T-cell (primary cell): ENCODE measurements at regions not wholly inside any gene's neighbourhood (a gene's known extent, or its start where the extent isn't known, plus 50 kb on each side); places are given as distances from the start of the nearest gene placed in this dataset.

Source experiments
- ATAC-seq, 4 experiments: fragments of 200-7000 bp in 3 of 4; fragments of 150-1000 bp in 1 of 4; cut with Tn5 transposase; replicated peaks in 1 of 4; 1 replicate in 3 of 4; 2 replicates in 1 of 4; pipeline ENCODE4 v1.10.0; 2021; ENCODE audit warnings: moderate library complexity in 3 of 4, mild to moderate bottlenecking in 2 of 4, moderate number of reproducible peaks in 1 of 4
- CTCF ChIA-PET, 2 donors: fragments of 300-600 bp; sonication (Branson Sonifier 250); formaldehyde crosslinking; loops; one replicate each; lab custom pipeline; 2022; ENCODE audit warnings: antibody characterized with exemption in 2 of 2; lab: Charles Lee
- POLR2A ChIA-PET, 2 donors: fragments of 300-600 bp; sonication (Branson Sonifier 250); formaldehyde crosslinking; loops; one replicate each; lab custom pipeline; 2022; ENCODE audit warnings: antibody characterized with exemption in 2 of 2; lab: Charles Lee
- DNase-seq, 35 experiments: peaks; one replicate each; pipeline versions ENCODE4 v3.0.0 to v3.0.0-alpha.2; 2013 to 2023
- H3K27ac ChIP-seq: one replicate; pipeline ENCODE4 v1.5.1; 2013; ENCODE audit warnings: low read length
- H3K27me3 ChIP-seq, 2 experiments: replicated peaks in 1 of 2; 1 replicate in 1 of 2; 2 replicates in 1 of 2; pipeline versions ENCODE4 v1.6.1 to v1.7.0; 2013; ENCODE audit warnings: low read length in 1 of 2, mixed read lengths in 1 of 2; ENCODE audit not compliant: control insufficient read depth in 2 of 2, insufficient read depth in 2 of 2; ENCODE audit errors: extremely low read depth in 1 of 2
- H3K36me3 ChIP-seq, 2 donors: 1 replicate in 1 of 2; 2 replicates in 1 of 2; pipeline versions ENCODE4 v1.6.1 to v1.7.0; 2013; ENCODE audit warnings: low read length in 1 of 2; ENCODE audit not compliant: control insufficient read depth in 2 of 2, insufficient read depth in 1 of 2; ENCODE audit errors: extremely low read depth in 1 of 2
- H3K4me1 ChIP-seq, 2 experiments: 1 replicate in 1 of 2; 2 replicates in 1 of 2; pipeline versions ENCODE4 v1.6.1 to v1.7.0; 2013; ENCODE audit warnings: low read length in 2 of 2, mixed read lengths in 1 of 2; ENCODE audit not compliant: insufficient read depth in 2 of 2, control insufficient read depth in 1 of 2; ENCODE audit errors: extremely low read depth in 1 of 2
- H3K4me3 ChIP-seq, 2 donors: 1 replicate in 1 of 2; 2 replicates in 1 of 2; pipeline versions ENCODE4 v1.5.1 to v1.7.0; 2013; ENCODE audit warnings: mild to moderate bottlenecking in 2 of 2, low read length in 1 of 2, moderate library complexity in 1 of 2; ENCODE audit not compliant: control insufficient read depth in 1 of 2; ENCODE audit errors: extremely low read depth in 1 of 2
- H3K9me3 ChIP-seq: 2 replicates; pipeline ENCODE4 v1.7.0; 2013
- H3K27ac Mint-ChIP-seq, 2 donors: one replicate each; pipeline ENCODE4 v1.8.0; 2020 to 2021; ENCODE audit warnings: mild to moderate bottlenecking in 2 of 2, mixed read lengths in 2 of 2
- H3K27me3 Mint-ChIP-seq, 2 donors: one replicate each; pipeline ENCODE4 v1.8.0; 2021 to 2022; ENCODE audit warnings: mixed read lengths in 2 of 2
- H3K36me3 Mint-ChIP-seq: one replicate; pipeline ENCODE4 v1.8.0; 2021; ENCODE audit warnings: mixed read lengths
- H3K4me1 Mint-ChIP-seq, 3 donors: one replicate each; pipeline ENCODE4 v1.8.0; 2020 to 2022; ENCODE audit warnings: mixed read lengths in 3 of 3, mild to moderate bottlenecking in 1 of 3
- H3K4me3 Mint-ChIP-seq, 3 donors: one replicate each; pipeline ENCODE4 v1.8.0; 2020 to 2022; ENCODE audit warnings: mild to moderate bottlenecking in 3 of 3, mixed read lengths in 3 of 3, moderate library complexity in 3 of 3
- H3K9me3 Mint-ChIP-seq, 3 donors: one replicate each; pipeline ENCODE4 v1.8.0; 2020 to 2022; ENCODE audit warnings: mixed read lengths in 3 of 3
- WGBS: methylation state at CpG from one replicate; pipeline ENCODE4 v1.1.5; 2013; ENCODE audit warnings: missing lambda C conversion rate; ENCODE audit not compliant: insufficient coverage; 5-methylcytosine and 5-hydroxymethylcytosine counted together

DNA sequence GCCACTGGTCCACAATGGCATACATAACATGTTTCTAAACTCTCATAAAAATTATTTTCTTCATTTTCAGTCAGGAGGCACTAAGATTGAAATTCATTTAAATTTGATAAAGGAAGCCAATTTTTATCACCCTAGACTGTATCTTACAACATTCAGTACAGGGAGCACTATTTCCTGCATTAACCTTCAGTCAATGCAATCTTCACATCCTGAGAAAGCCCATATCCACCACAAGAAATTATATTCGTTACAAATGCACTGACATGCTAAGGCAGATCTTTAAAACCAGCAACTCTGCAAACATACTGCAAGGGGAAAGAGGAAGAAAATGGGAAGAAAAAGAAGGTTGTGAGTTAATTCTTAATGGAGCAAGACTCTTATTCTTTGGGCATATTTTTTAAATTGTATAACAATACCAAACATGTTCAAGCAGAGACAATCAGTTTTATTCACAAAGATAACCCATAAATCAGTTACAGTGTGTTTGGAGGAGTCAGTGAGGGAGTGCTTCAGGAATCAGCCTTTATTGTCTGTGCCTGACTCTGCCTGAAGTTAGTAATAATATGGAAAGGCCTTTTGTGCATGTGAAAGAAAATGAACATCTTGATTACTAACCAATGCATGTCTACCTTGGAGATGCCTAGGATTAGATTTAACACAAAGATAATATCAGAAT is 370.1 kb downstream of the FBXO15 start:
- H3K36me3 Mint-ChIP-seq = no peaks in the 10 kb centered on the region

GRCh38 chr18:73774811-73775509 is 372.7 kb downstream of the FBXO15 start:
- no peak overlapping the region for H3K4me3 Mint-ChIP-seq
- Histone ChIP-seq H3K9me3 (no peaks in the 10 kb centered on the region), H3K4me3 (no peak overlapping the region), H3K27me3 (no peaks in the 10 kb centered on the region), H3K36me3 (no peaks in the 10 kb centered on the region), H3K4me1 (no peaks in the 10 kb centered on the region), H3K27ac (no peak overlapping the region)
- DNase-seq = no peak
- ChIA-PET CTCF (no interaction called here), POLR2A (no interaction called here)
- H3K27me3 Mint-ChIP-seq = peaks cover 0 to 4% of the 10 kb centered on the region in 2 donors
- ATAC-seq = no peak
- H3K4me1 Mint-ChIP-seq = no peaks in the 10 kb centered on the region
- no peak overlapping the region for H3K27ac Mint-ChIP-seq
- H3K36me3 Mint-ChIP-seq = no peaks in the 10 kb centered on the region
- no peaks in the 10 kb centered on the region for H3K9me3 Mint-ChIP-seq
- 81% methylated on average over 8 of the region's 17 CpGs for WGBS

More for the DNA sequence above, 370.1 kb downstream of the FBXO15 start:
- no peak overlapping the region for H3K4me3 Mint-ChIP-seq
- POLR2A ChIA-PET = no interaction called here
- H3K36me3 ChIP-seq = no peaks in the 10 kb centered on the region
- DNase-seq (no peak), ATAC-seq (no peak)
- H3K27ac ChIP-seq = no peak overlapping the region
- whole genome bisulfite sequencing = no CpG with 5 or more reads among the region's 1 CpG
- peaks cover 0 to 4% of the 10 kb centered on the region in 2 donors for H3K27me3 Mint-ChIP-seq
- CTCF ChIA-PET = no interaction called here
- H3K27me3 ChIP-seq = no peaks in the 10 kb centered on the region
- no peaks in the 10 kb centered on the region for H3K4me1 ChIP-seq
- H3K9me3 Mint-ChIP-seq = no peaks in the 10 kb centered on the region
- no peak overlapping the region for H3K27ac Mint-ChIP-seq
- H3K9me3 ChIP-seq = no peaks in the 10 kb centered on the region
- H3K4me3 ChIP-seq = no peak overlapping the region
- H3K4me1 Mint-ChIP-seq = no peaks in the 10 kb centered on the region

GRCh38 chr18:73768043-73768442 is 379.6 kb downstream of the FBXO15 start:
- H3K9me3 Mint-ChIP-seq = no peaks in the 10 kb centered on the region
- no peak overlapping the region for H3K27ac ChIP-seq
- no peaks in the 10 kb centered on the region for H3K36me3 ChIP-seq
- no peak overlapping the region for H3K4me3 ChIP-seq
- no peaks in the 10 kb centered on the region for H3K36me3 Mint-ChIP-seq
- ChIA-PET CTCF (no interaction called here), POLR2A (no interaction called here)
- no peaks in the 10 kb centered on the region for H3K4me1 Mint-ChIP-seq
- no peaks in the 10 kb centered on the region for H3K9me3 ChIP-seq
- no peak for ATAC-seq
- H3K27me3 Mint-ChIP-seq = peaks cover 2 to 10% of the 10 kb centered on the region in 2 donors
- WGBS = 14% methylated on average over 6 of the region's 6 CpGs
- no peak overlapping the region for H3K27ac Mint-ChIP-seq
- no peaks in the 10 kb centered on the region for H3K27me3 ChIP-seq
- DNase-seq = no peak
- H3K4me1 ChIP-seq = peaks cover 0 to 2% of the 10 kb centered on the region in 2 experiments
- H3K4me3 Mint-ChIP-seq = no peak overlapping the region

DNA sequence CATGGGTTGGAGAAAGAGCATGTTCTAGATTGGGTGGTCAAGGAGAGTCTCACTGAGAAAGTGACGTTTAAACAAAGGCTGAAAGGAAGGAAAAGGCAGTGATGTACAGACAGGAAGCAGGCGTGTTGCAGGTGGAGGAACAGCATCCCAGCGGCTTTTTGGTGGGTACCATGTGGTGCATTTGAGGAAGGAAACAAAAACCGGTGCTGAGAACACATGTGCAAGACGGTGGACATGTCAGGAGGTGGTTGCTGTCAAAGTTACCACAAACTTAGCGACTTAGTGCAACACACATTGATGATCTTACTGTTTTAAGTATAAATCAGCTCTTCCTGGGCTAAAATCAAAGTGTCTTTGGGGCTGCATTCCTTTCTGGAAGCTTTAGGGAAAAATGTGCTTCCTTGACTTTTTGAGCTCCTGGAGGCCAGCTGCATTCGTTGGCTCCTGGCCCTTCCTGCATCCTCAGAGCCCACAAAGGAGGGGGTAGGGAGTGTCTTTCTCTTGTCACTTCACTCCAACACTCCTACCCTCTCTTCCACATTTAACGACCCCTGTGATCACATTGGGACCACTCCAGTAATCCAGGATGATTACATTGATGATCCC is 380.6 kb downstream of the FBXO15 start:
- no peaks in the 10 kb centered on the region for H3K9me3 ChIP-seq
- POLR2A ChIA-PET = no interaction called here
- CTCF ChIA-PET = no interaction called here

DNA sequence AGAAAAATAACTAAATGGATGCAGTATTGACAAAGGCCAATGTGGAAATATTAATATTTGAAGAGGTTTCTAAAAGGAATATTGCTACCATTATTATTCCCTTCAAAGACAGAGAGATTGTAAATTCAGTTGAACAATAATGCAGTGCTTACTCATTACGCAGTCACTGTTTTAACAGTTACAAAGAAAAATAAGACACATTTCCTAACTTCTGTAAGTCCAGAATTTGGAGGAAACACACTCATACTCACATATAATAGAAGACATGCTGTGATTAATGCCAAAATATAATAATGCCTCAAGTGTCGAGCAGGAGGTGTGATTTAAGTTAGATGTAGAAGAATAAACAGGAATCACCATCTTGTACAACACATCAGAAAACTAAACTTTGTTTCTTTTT is 389.2 kb downstream of the FBXO15 start:
- H3K9me3 ChIP-seq = no peaks in the 10 kb centered on the region
- H3K27me3 ChIP-seq = no peaks in the 10 kb centered on the region
- ATAC-seq (no peak), DNase-seq (no peak)
- no CpG with 5 or more reads among the region's 2 CpGs for WGBS
- no peak overlapping the region for H3K4me3 ChIP-seq
- Mint-ChIP-seq H3K4me3 (no peak overlapping the region), H3K4me1 (no peaks in the 10 kb centered on the region), H3K27me3 (no peaks in the 10 kb centered on the region), H3K27ac (no peak overlapping the region), H3K36me3 (no peaks in the 10 kb centered on the region), H3K9me3 (no peaks in the 10 kb centered on the region)
- ChIA-PET POLR2A (no interaction called here), CTCF (no interaction called here)
- no peak overlapping the region for H3K27ac ChIP-seq
- no peaks in the 10 kb centered on the region for H3K36me3 ChIP-seq
- H3K4me1 ChIP-seq = no peaks in the 10 kb centered on the region

More for the DNA sequence above, 380.6 kb downstream of the FBXO15 start:
- Histone ChIP-seq H3K4me1 (peaks cover 0 to 2% of the 10 kb centered on the region in 2 experiments), H3K27ac (no peak overlapping the region), H3K36me3 (no peaks in the 10 kb centered on the region), H3K27me3 (no peaks in the 10 kb centered on the region), H3K4me3 (no peak overlapping the region)
- Mint-ChIP-seq H3K9me3 (no peaks in the 10 kb centered on the region), H3K4me1 (no peaks in the 10 kb centered on the region), H3K27ac (no peak overlapping the region), H3K4me3 (no peak overlapping the region), H3K36me3 (no peaks in the 10 kb centered on the region), H3K27me3 (peaks cover 2 to 10% of the 10 kb centered on the region in 2 donors)
- WGBS = 0% methylated on average over 5 of the region's 8 CpGs
- DNase-seq (no peak), ATAC-seq (no peak)

DNA sequence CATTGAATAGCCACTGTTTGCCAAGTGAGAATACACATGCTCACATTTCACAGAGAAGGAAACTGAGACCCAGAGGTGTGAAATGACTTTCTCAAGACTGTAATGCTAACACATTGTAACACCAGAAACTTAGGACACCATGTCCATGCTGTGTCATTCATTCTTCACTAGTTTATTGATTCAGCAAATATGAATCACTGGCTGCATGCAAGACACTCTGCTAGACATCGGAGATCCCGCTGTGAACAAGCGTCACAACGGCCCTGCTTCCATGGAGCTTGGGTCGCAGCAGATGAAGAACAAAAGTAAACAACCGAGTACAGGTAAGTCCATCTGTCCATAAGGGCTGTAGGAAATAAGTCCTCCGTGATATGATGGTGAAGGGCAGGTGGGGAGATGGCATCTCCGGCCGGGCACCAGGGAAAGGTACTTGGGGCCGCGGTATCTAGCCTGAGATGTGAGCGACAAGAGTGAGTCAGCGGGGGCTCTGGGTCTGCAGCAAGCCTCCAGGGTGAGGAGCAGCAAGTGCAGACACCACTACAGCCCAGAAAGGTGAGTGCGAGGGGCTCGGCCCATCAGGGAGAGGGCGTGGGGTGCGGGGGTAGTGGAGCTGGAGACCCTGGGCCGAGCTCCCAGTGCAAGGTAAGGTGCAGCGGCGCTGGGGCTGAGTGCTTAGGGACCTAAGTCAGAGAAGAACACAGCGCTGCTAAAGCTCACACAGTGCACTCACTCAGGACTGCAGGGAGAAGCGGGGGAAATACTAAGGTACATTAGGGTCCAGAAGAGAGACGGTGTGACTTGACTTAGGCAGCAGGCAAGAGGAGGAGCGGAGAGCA is 391.2 kb downstream of the FBXO15 start:
- no peaks in the 10 kb centered on the region for H3K9me3 ChIP-seq
- no peak for DNase-seq
- Mint-ChIP-seq H3K36me3 (no peaks in the 10 kb centered on the region), H3K27ac (no peak overlapping the region), H3K9me3 (no peaks in the 10 kb centered on the region), H3K27me3 (no peaks in the 10 kb centered on the region), H3K4me3 (no peak overlapping the region), H3K4me1 (no peaks in the 10 kb centered on the region)
- H3K27ac ChIP-seq = no peak overlapping the region
- H3K27me3 ChIP-seq = no peaks in the 10 kb centered on the region
- no peaks in the 10 kb centered on the region for H3K4me1 ChIP-seq
- no peaks in the 10 kb centered on the region for H3K36me3 ChIP-seq
- 92% methylated on average over 24 of the region's 24 CpGs for WGBS
- POLR2A ChIA-PET = no interaction called here
- no peak overlapping the region for H3K4me3 ChIP-seq
- CTCF ChIA-PET = no interaction called here
- no peak for ATAC-seq
